Thyroid gland (tissue), 4 donors: ENCODE measurements at regions not wholly inside any gene's neighbourhood (a gene's known extent, or its start where the extent isn't known, plus 50 kb on each side); places are given as distances from the start of the nearest gene placed in this dataset.

Source experiments
- DNase-seq, 2 donors: peaks; one replicate each; pipeline ENCODE4 v3.0.0-alpha.2; 2019
- H3K27ac ChIP-seq, 3 donors: fragments of 200-600 bp; sonication (generic); 1 replicate in 2 of 3; 2 replicates in 1 of 3; pipeline ENCODE4 v1.5.1; 2016 to 2019; ENCODE audit warnings: mild to moderate bottlenecking in 1 of 3, moderate library complexity in 1 of 3
- H3K27me3 ChIP-seq: fragments of 200-600 bp; sonication (generic); one replicate; pipeline ENCODE4 v1.5.1; 2019
- H3K36me3 ChIP-seq, 2 donors: fragments of 200-600 bp; sonication (generic); one replicate each; pipeline ENCODE4 v1.5.1; 2016 to 2019
- H3K4me1 ChIP-seq, 2 donors: fragments of 200-600 bp; sonication (generic); one replicate each; pipeline ENCODE4 v1.5.1; 2017 to 2019
- H3K4me3 ChIP-seq, 3 donors: fragments of 200-600 bp; sonication (generic); replicated peaks in 1 of 3; 1 replicate in 2 of 3; 2 replicates in 1 of 3; pipeline ENCODE4 v1.5.1; 2016; ENCODE audit warnings: mild to moderate bottlenecking in 1 of 3
- H3K9me3 ChIP-seq: fragments of 200-600 bp; sonication (generic); one replicate; pipeline ENCODE4 v1.5.1; 2017
- CTCF ChIP-seq, 6 experiments: fragments of 200-600 bp in 3 of 6; fragments of 450-650 bp in 3 of 6; sonication (generic) in 3 of 6; IDR thresholded peaks; one replicate each; pipeline ENCODE4 v1.5.1; 2016 to 2019; ENCODE audit warnings: antibody characterized with exemption in 6 of 6, mild to moderate bottlenecking in 2 of 6, inconsistent platforms in 1 of 6, moderate library complexity in 1 of 6
- POLR2A ChIP-seq, 2 donors: fragments of 450-650 bp; IDR thresholded peaks; one replicate each; pipeline ENCODE4 v1.6.1; 2017; ENCODE audit warnings: antibody characterized with exemption in 2 of 2, mild to moderate bottlenecking in 2 of 2, moderate library complexity in 1 of 2
- WGBS, 2 donors: methylation state at CpG; one replicate each; pipeline ENCODE4 v1.1.5; 2017; 5-methylcytosine and 5-hydroxymethylcytosine counted together
- intact Hi-C: fragments of 100-400 bp; cut with DNase I; formaldehyde crosslinking; loops from one replicate; pipeline ENCODE4 v1.15.1; 2023

GRCh38 chr20:10741060-10741459 lies 67.3 kb upstream of the JAG1 start:
- no peak for TF ChIP-seq CTCF (IDR thresholded peaks at IDR 0.05)
- TF ChIP-seq POLR2A (IDR thresholded peaks at IDR 0.05) = no peak
- Histone ChIP-seq H3K9me3 (no peaks in the 10 kb centered on the region), H3K4me1 (peaks cover 0 to 7% of the 10 kb centered on the region in 2 donors), H3K27me3 (no peaks in the 10 kb centered on the region), H3K36me3 (no peaks in the 10 kb centered on the region), H3K27ac (no peak overlapping the region), H3K4me3 (no peak overlapping the region)
- WGBS, 2 donors = 48 to 59% methylated on average over 5 of the region's 5 CpGs
- DNase-seq = no peak
- intact Hi-C loops = no loop called here

- no peak for DNase-seq
- intact Hi-C loops = no loop called here
- Histone ChIP-seq H3K9me3 (no peaks in the 10 kb centered on the region), H3K36me3 (no peaks in the 10 kb centered on the region), H3K27ac (no peak overlapping the region), H3K27me3 (no peaks in the 10 kb centered on the region), H3K4me1 (peaks cover 0 to 4% of the 10 kb centered on the region in 2 donors), H3K4me3 (no peak overlapping the region)
- WGBS, 2 donors = 96 to 97% methylated on average over 5 of the region's 5 CpGs
- TF ChIP-seq CTCF (IDR thresholded peaks at IDR 0.05) (no peak), POLR2A (IDR thresholded peaks at IDR 0.05) (no peak)
Observed at GRCh38 chr20:10745790-10746189, 72.0 kb upstream of the JAG1 start.

- H3K4me1 ChIP-seq = no peaks in the 10 kb centered on the region
- H3K27me3 ChIP-seq = no peaks in the 10 kb centered on the region
- DNase-seq = no peak
- no peak overlapping the region for H3K27ac ChIP-seq
- H3K9me3 ChIP-seq = no peaks in the 10 kb centered on the region
- no peak overlapping the region for H3K4me3 ChIP-seq
- H3K36me3 ChIP-seq = no peaks in the 10 kb centered on the region
- intact Hi-C loops = no loop called here
- TF ChIP-seq CTCF (IDR thresholded peaks at IDR 0.05) (no peak), POLR2A (IDR thresholded peaks at IDR 0.05) (no peak)
- 79 to 81% methylated on average over 6 of the region's 6 CpGs for WGBS, 2 donors
Observed at GRCh38 chr20:10747019-10747418, 73.2 kb upstream of the JAG1 start.

GRCh38 chr20:10749084-10749483 lies 75.3 kb upstream of the JAG1 start:
- Histone ChIP-seq H3K27me3 (no peaks in the 10 kb centered on the region), H3K27ac (no peak overlapping the region), H3K4me1 (no peaks in the 10 kb centered on the region), H3K36me3 (no peaks in the 10 kb centered on the region), H3K9me3 (no peaks in the 10 kb centered on the region), H3K4me3 (no peak overlapping the region)
- TF ChIP-seq CTCF (IDR thresholded peaks at IDR 0.05) (no peak), POLR2A (IDR thresholded peaks at IDR 0.05) (no peak)
- DNase-seq = no peak
- intact Hi-C loops = no loop called here

- TF ChIP-seq CTCF (IDR thresholded peaks at IDR 0.05) = no peak
- no peak for TF ChIP-seq POLR2A (IDR thresholded peaks at IDR 0.05)
- intact Hi-C loops = no loop called here
- Histone ChIP-seq H3K36me3 (no peaks in the 10 kb centered on the region), H3K27ac (no peak overlapping the region), H3K27me3 (no peaks in the 10 kb centered on the region), H3K4me1 (no peaks in the 10 kb centered on the region), H3K4me3 (no peak overlapping the region), H3K9me3 (no peaks in the 10 kb centered on the region)
- no peak for DNase-seq
Observed at GRCh38 chr20:10752206-10752605, 78.4 kb upstream of the JAG1 start.
